GM21515 (cell line): ENCODE measurements at regions not wholly inside any gene's neighbourhood (a gene's known extent, or its start where the extent isn't known, plus 50 kb on each side); places are given as distances from the start of the nearest gene placed in this dataset.

Source experiments
- ATAC-seq: cut with Tn5 transposase; IDR thresholded peaks from one replicate; pipeline ENCODE4 v1.9.1; 2021; ENCODE audit not compliant: unreplicated experiment

DNA sequence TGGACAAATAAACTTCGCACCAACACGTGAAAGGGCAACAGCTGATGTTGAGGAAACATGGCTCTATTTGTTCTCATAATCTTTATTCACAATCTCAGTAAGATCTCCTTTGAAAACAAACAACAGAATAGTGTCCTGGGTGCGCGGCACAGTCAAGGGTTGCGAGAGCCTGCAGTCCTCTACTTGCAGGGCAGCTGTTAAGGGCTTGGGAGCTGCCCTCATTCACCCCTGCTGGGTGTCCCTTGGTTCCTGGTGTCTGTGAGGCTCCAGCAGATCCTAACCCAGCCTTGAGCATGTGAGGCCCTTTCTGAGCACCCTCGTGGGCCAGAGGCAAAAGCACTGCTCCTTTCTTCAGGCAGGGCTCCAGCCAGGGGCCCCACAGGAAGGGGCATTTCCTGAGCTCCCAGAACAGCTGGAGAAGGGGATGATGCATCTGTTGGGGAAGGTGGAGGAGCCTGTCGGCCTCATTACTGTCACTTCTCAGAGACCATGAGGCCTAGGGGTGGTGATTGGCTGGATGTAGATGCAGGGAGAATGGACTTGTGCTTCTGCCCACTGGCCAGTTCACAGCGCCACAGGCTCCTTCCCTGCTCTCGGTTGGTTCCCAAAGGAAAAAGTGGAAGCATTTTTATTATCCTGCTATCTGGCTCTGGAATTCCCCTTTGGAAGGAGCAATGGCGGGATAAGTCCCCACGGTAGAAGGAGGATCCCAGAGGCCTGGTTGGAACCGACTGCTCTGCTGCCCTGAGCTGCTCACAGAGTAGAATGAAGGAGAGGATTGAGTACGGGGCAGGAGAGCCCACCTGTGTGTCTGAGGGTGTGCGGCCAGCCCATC, 51.9 kb upstream of the KLF13 start:
- ATAC-seq: no peak

DNA sequence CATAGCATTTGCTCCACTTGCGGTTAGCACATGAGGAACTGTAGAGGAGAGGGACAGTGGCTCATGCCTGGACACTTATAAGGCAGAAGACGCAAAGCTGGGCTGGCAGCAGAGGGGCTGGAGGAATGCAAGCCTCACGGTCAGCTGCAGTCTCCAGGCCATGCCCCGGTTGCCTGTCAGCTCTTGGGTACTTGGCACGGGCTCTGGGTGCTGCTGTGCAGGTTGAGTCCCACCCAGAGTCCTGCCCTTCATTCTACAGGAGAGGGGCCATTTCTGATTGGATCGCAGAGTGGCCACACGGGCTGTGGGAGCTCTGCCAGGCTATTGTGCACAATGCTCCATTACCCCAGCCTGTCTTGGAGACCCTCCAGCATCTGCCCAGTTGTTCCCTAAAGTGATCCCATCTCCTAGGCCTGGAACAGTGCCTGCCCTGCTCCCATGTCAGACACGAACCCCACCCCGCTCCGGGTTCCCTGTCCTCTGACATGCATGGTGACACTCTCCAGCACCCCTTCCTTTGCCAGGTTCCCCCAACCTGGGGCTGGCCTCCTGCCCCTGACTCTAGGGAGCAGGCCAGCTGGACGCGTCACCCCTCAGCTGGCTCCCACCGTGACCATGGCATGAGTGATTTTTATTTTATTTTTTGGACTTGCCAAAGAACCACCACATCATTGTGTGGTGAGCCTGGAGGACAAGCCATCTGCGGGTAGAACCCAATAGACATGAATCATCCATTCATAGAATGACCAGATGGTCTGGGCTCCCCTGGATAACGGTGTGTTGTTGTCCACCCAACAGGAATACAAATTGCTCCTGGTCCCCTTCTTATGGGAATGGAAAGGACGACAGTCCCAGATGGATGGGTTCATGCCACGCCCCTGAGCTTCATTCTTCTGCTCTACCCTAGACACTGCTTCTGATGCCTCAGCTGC, 51.0 kb upstream of the KLF13 start:
- ATAC-seq: no peak

DNA sequence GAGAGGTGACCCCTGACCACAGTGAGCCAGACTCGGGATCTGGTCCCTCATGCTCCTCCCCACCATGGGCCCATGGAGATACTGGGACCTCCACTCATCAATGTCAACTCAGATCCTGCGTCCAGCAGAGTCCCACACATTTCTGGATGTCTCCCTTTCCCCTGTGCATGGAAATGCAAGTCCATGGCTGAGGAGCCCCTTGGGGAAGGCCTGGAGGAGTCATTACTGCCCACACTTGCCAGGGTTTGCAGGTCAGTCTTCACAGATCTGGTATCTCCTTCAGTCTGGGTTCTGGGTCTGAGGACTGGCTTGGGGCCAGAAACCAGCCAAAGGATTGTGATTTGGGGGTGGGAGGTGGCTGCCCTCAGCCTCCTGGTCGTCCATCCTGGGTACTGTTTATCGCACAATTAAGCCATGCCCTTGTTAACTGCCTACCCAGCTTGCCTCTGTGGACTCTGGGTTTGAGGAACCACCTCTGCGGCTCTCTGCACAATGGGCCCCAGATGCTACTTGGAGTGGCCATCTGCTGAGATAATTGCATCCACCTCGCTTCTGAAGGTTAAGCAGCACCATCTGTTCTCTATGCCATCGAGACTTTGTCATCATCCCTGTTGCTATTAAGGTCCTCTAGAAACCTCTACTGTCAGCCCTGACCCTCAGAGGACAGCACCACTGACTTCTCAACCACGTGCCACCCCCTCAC, 49.9 kb upstream of the KLF13 start:
- no peak for ATAC-seq
